ENCODE measurements at regions not wholly inside any gene's neighbourhood (a gene's known extent, or its start where the extent isn't known, plus 50 kb on each side); places are given as distances from the start of the nearest gene placed in this dataset.
"Not testable (repeated sequence)": the region's sequence is repeated elsewhere in the genome, so short reads cannot be mapped to it uniquely, and the experiment has no call there.

GRCh38 chr5:138647261-138647788 lies 72.1 kb upstream of the HSPA9 start:
- no peak for DNase-seq

- no peak for DNase-seq
Observed at GRCh38 chr5:138646671-138647070, 71.5 kb upstream of the HSPA9 start.

GRCh38 chr5:138645778-138646575 lies 70.8 kb upstream of the HSPA9 start:
- no peak for DNase-seq

- no peak for DNase-seq
Observed at GRCh38 chr5:138643040-138643791, 68.0 kb upstream of the HSPA9 start.

- DNase-seq, result peak; percentile 53
Observed at GRCh38 chr5:138641547-138642298, 66.5 kb upstream of the HSPA9 start.

- no peak for DNase-seq
Observed at GRCh38 chr5:138640646-138641254, 65.5 kb upstream of the HSPA9 start.

- no peak for DNase-seq
Observed at GRCh38 chr5:138640138-138640537, 64.9 kb upstream of the HSPA9 start.

GRCh38 chr5:138639326-138639725 lies 64.1 kb upstream of the HSPA9 start:
- no peak for DNase-seq

GRCh38 chr5:138637256-138637655 lies 62.1 kb upstream of the HSPA9 start:
- no peak for DNase-seq

- DNase-seq, result no peak
Observed at GRCh38 chr5:138636398-138636944, 61.3 kb upstream of the HSPA9 start.

GRCh38 chr5:138635708-138636107 lies 60.5 kb upstream of the HSPA9 start:
- DNase-seq, result no peak

GRCh38 chr5:138635265-138635664 lies 60.1 kb upstream of the HSPA9 start:
- DNase-seq, result no peak

- not testable (repeated sequence) for DNase-seq
Observed at GRCh38 chr5:138634804-138635203, 59.6 kb upstream of the HSPA9 start.

- DNase-seq, result no peak
Observed at GRCh38 chr5:138632900-138633489, 57.8 kb upstream of the HSPA9 start.

GRCh38 chr5:138631096-138631928 lies 56.1 kb upstream of the HSPA9 start:
- no peak for DNase-seq

- no peak for DNase-seq
Observed at GRCh38 chr5:138629392-138629791, 54.2 kb upstream of the HSPA9 start.

- DNase-seq, result no peak
Observed at GRCh38 chr5:138626333-138626944, 51.2 kb upstream of the HSPA9 start.

GRCh38 chr5:138625134-138625533 lies 49.9 kb upstream of the HSPA9 start:
- DNase-seq, result no peak
